NB4 (cell line): ENCODE measurements at regions not wholly inside any gene's neighbourhood (a gene's known extent, or its start where the extent isn't known, plus 50 kb on each side); places are given as distances from the start of the nearest gene placed in this dataset.

Experiments
- DNase-seq: peaks from one replicate; pipeline ENCODE4 v3.0.0; 2010; ENCODE audit warnings: low read depth
- H3K4me3 ChIP-seq: one replicate; pipeline ENCODE4 v1.5.1; 2011; ENCODE audit warnings: mild to moderate bottlenecking, low read depth, low read length, moderate library complexity
- CTCF ChIP-seq: IDR thresholded peaks from one replicate; pipeline ENCODE4 v1.5.1; 2012; ENCODE audit warnings: low read depth, low read length
- MAX ChIP-seq: IDR thresholded peaks from 2 replicates; pipeline ENCODE4 v1.6.1; 2011; ENCODE audit warnings: low read depth, low read length
- MYC ChIP-seq: IDR thresholded peaks from 2 replicates; pipeline ENCODE4 v1.6.1; 2011; ENCODE audit warnings: low read depth, low read length
- POLR2A ChIP-seq: IDR thresholded peaks from 2 replicates; pipeline ENCODE4 v1.6.1; 2011; ENCODE audit warnings: mild to moderate bottlenecking; ENCODE audit not compliant: insufficient read length; ENCODE audit errors: extremely low read depth

- no peak for DNase-seq
- H3K4me3 ChIP-seq = no peak overlapping the region
- no peak for TF ChIP-seq CTCF
- no peak for TF ChIP-seq POLR2A
Observed at GRCh38 chr5:52497133-52497693, 290.5 kb upstream of the ITGA1 start.

- TF ChIP-seq MAX (no peak), MYC (no peak), CTCF (no peak), POLR2A (no peak)
- no peak overlapping the region for H3K4me3 ChIP-seq
- DNase-seq = no peak
Observed at GRCh38 chr5:52498607-52499006, 289.1 kb upstream of the ITGA1 start.

- DNase-seq = no peak
- TF ChIP-seq MAX (no peak), POLR2A (no peak), CTCF (no peak)
- H3K4me3 ChIP-seq = no peak overlapping the region
Observed at GRCh38 chr5:52502460-52502999, 285.2 kb upstream of the ITGA1 start.

- TF ChIP-seq POLR2A (no peak), CTCF (no peak), MYC (no peak), MAX (no peak)
- no peak overlapping the region for H3K4me3 ChIP-seq
- DNase-seq = no peak
Observed at GRCh38 chr5:52504584-52505240, 283.0 kb upstream of the ITGA1 start.

GRCh38 chr5:52517667-52518066 is 270.0 kb upstream of the ITGA1 start:
- no peak overlapping the region for H3K4me3 ChIP-seq
- TF ChIP-seq POLR2A = no peak
- no peak for TF ChIP-seq MYC
- TF ChIP-seq MAX = no peak
- TF ChIP-seq CTCF = no peak
- no peak for DNase-seq
